Stomach smooth muscle (tissue), 2 donors: ENCODE measurements at regions not wholly inside any gene's neighbourhood (a gene's known extent, or its start where the extent isn't known, plus 50 kb on each side); places are given as distances from the start of the nearest gene placed in this dataset.

Experiments used
- H3K27ac ChIP-seq: one replicate; pipeline ENCODE4 v1.7.0; 2013; ENCODE audit warnings: mild to moderate bottlenecking, low read length, inconsistent platforms
- H3K27me3 ChIP-seq, 2 donors: one replicate each; pipeline ENCODE4 v1.7.0; 2013; ENCODE audit warnings: low read length in 2 of 2; ENCODE audit not compliant: insufficient read depth in 2 of 2, control insufficient read depth in 1 of 2
- H3K36me3 ChIP-seq, 2 donors: one replicate each; pipeline ENCODE4 v1.7.0; 2013; ENCODE audit warnings: low read length in 2 of 2; ENCODE audit not compliant: control insufficient read depth in 2 of 2, insufficient read depth in 2 of 2
- H3K4me1 ChIP-seq: one replicate; pipeline ENCODE4 v1.7.0; 2013; ENCODE audit warnings: low read length; ENCODE audit not compliant: control insufficient read depth, insufficient read depth
- H3K4me3 ChIP-seq, 2 donors: one replicate each; pipeline ENCODE4 v1.7.0; 2013; ENCODE audit warnings: low read length in 2 of 2
- H3K9ac ChIP-seq, 2 donors: one replicate each; pipeline ENCODE4 v1.7.0; 2013; ENCODE audit warnings: low read length in 2 of 2, mild to moderate bottlenecking in 1 of 2
- H3K9me3 ChIP-seq, 2 donors: one replicate each; pipeline ENCODE4 v1.7.0; 2013; ENCODE audit warnings: low read length in 2 of 2; ENCODE audit not compliant: control insufficient read depth in 2 of 2
- donor health status: healthy.
- donor health status: Pancreatic carcinoma.

DNA sequence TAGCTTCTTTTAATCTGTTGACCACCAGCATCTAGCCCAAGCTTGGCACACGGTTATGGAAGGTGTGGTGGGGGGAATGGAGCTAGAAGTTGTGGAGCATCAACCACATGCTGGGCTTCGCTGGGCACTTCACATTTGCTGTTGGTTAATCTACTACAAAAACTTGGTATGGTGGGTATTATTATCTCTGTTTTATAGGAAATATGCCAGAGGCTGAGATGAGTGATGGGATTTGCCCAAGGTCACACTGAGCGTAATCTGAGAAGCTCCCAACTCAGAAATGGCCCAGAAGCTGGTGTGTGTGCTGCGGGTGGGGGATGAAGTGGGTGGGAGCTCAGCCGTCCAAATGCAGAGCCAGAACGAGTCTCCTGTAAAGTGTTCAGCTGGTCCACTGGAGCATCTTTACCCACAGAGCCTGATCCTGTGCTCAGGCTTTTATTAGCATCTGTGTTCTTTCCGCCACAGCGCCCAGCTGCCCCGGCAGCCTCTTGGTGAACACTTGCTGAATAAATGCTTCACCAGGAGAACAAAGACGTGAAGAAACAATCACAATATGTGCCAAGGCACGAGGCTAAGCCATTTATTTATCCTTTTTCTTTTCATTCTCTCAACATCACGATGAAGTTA, 98.6 kb upstream of the JUN start:
- H3K27me3 ChIP-seq, result no peaks in the 10 kb centered on the region
- H3K4me3 ChIP-seq, result no peak overlapping the region
- peaks cover 21% of the 10 kb centered on the region for H3K4me1 ChIP-seq
- H3K27ac ChIP-seq, result no peak overlapping the region
- H3K36me3 ChIP-seq, result no peaks in the 10 kb centered on the region
- no peaks in the 10 kb centered on the region for H3K9me3 ChIP-seq
- no peak overlapping the region for H3K9ac ChIP-seq

DNA sequence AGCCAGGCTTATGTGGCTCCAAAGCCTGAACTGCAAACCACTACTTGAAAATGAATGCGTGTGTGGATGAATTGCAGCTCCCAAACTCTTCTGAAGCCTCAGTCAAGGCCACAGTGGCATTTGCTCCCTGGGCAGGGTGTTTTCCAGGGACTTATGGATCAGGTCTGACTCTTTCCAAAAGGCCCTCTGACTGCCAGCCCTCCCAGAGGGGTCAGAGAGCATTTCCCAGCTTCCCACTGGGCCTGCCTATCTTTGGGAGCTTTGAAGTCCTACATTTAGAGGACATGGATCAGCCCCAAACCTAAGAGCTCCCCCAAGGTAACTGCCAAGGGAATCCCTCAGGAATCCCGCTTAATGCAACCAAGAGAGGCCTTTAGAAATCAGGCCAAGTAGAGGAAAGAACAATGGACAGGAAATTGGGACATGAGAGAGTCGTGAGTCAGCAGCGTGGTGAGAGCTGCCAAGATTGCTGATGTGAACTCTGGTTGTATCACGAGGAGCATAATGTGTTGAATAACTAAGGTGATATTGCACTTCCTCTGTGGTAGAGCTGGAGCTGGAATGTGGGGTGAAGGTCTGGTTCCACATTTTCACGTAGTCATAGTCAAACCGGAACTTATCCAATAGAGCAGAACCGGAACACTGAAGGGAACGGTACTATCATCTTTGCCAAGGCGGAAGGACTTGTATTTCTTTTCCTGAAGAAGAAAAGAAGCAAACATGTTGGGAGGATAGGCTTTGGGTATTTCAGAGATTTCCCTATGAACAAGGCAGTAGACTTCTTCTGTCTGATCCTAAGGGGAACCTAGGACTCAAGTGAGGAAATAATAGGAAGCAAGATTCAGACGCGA, 99.4 kb upstream of the JUN start:
- H3K27me3 ChIP-seq, result no peaks in the 10 kb centered on the region
- H3K36me3 ChIP-seq, result no peaks in the 10 kb centered on the region
- no peak overlapping the region for H3K27ac ChIP-seq
- no peak overlapping the region for H3K4me3 ChIP-seq
- no peaks in the 10 kb centered on the region for H3K9me3 ChIP-seq
- H3K9ac ChIP-seq, result no peak overlapping the region
- H3K4me1 ChIP-seq, result peaks cover 21% of the 10 kb centered on the region

- Histone ChIP-seq H3K27me3 (no peaks in the 10 kb centered on the region), H3K9me3 (no peaks in the 10 kb centered on the region), H3K27ac (no peak overlapping the region), H3K9ac (no peak overlapping the region), H3K4me1 (peaks cover 21% of the 10 kb centered on the region), H3K36me3 (no peaks in the 10 kb centered on the region), H3K4me3 (no peak overlapping the region)
Measured at GRCh38 chr1:58883888-58884482, 100.1 kb upstream of the JUN start.

GRCh38 chr1:58884706-58885661, 101.1 kb upstream of the JUN start:
- Histone ChIP-seq H3K9ac (no peak overlapping the region), H3K4me1 (peaks cover 21% of the 10 kb centered on the region), H3K9me3 (no peaks in the 10 kb centered on the region), H3K27ac (peak overlapping the region; percentile 37), H3K36me3 (no peaks in the 10 kb centered on the region), H3K27me3 (no peaks in the 10 kb centered on the region), H3K4me3 (no peak overlapping the region)

DNA sequence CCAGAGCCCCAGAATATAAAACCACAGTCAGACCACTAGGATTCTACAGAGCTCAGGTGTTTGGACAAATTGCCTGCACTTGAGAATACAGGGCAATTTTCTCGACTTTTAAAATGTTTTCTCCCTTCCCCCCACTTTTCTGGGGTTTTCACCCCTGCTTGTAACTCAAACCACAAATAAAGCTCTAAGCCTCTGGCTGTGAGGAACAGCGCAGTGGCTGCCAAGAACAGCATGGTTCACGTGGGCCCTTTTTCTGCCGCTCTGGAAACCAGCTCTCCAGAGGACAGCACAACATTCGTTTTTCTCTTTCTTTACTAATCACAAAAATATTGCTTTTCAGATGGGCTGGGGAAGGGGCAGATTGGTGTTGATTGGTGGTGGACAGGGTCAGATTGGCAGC, 102.2 kb upstream of the JUN start:
- no peak overlapping the region for H3K4me3 ChIP-seq
- no peaks in the 10 kb centered on the region for H3K9me3 ChIP-seq
- peaks cover 21% of the 10 kb centered on the region for H3K4me1 ChIP-seq
- no peaks in the 10 kb centered on the region for H3K27me3 ChIP-seq
- H3K9ac ChIP-seq, result no peak overlapping the region
- H3K36me3 ChIP-seq, result no peaks in the 10 kb centered on the region
- H3K27ac ChIP-seq, result peak overlapping the region; percentile 11

DNA sequence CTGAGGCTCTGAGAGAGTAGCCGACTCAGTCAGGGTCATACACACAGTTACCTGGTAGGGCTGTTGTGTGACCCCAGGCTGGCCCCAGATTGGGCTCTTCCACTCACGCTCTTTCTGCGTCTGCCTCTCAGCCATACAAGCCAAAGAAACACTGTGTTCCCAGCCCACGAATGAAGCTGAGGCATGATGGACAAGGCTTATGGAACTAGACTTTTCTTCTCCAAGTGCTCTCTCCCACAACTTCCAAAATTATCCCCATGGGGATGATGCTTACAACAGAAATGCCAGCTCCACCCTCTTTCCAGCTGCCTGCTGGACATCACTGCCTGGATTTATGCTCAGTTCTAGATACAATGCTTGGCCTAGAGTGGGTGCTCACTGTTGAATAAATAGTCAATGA, 102.8 kb upstream of the JUN start:
- no peaks in the 10 kb centered on the region for H3K36me3 ChIP-seq
- no peak overlapping the region for H3K4me3 ChIP-seq
- H3K9ac ChIP-seq, result no peak overlapping the region
- H3K9me3 ChIP-seq, result no peaks in the 10 kb centered on the region
- peak overlapping the region; percentile 11 for H3K27ac ChIP-seq
- no peaks in the 10 kb centered on the region for H3K27me3 ChIP-seq
- peaks cover 21% of the 10 kb centered on the region for H3K4me1 ChIP-seq

- Histone ChIP-seq H3K4me3 (no peak overlapping the region), H3K27ac (peak overlapping the region; percentile 11), H3K27me3 (no peaks in the 10 kb centered on the region), H3K9ac (no peak overlapping the region), H3K36me3 (no peaks in the 10 kb centered on the region), H3K4me1 (peaks cover 21% of the 10 kb centered on the region), H3K9me3 (no peaks in the 10 kb centered on the region)
Measured at GRCh38 chr1:58887059-58887458, 103.2 kb upstream of the JUN start.

- Histone ChIP-seq H3K27me3 (no peaks in the 10 kb centered on the region), H3K4me1 (peaks cover 18% of the 10 kb centered on the region), H3K4me3 (no peak overlapping the region), H3K9me3 (no peaks in the 10 kb centered on the region), H3K36me3 (no peaks in the 10 kb centered on the region), H3K9ac (no peak overlapping the region), H3K27ac (no peak overlapping the region)
Measured at GRCh38 chr1:58888833-58889232, 105.0 kb upstream of the JUN start.

DNA sequence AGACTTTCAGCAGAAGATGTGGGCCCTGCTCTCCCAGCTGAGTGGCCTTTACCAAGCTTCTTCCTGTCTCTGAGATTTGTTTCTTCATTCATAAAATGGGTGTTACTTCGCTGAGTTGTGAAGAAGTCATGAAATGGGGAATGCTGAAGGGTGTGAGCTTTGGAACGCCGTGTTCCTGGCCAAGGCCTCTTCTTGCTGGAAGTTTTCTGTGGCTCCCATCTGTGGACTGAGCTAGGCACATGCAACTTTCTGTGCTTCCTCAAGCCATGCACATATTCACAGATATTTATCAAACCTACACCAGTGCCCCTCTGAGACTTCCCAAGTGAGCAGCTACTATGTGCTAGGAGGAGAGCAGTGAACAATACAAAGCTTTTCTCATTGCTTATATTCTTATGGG, 106.3 kb upstream of the JUN start:
- Histone ChIP-seq H3K4me1 (peaks cover 15% of the 10 kb centered on the region), H3K27ac (no peak overlapping the region), H3K4me3 (no peak overlapping the region), H3K9me3 (no peaks in the 10 kb centered on the region), H3K9ac (no peak overlapping the region), H3K27me3 (no peaks in the 10 kb centered on the region), H3K36me3 (no peaks in the 10 kb centered on the region)

DNA sequence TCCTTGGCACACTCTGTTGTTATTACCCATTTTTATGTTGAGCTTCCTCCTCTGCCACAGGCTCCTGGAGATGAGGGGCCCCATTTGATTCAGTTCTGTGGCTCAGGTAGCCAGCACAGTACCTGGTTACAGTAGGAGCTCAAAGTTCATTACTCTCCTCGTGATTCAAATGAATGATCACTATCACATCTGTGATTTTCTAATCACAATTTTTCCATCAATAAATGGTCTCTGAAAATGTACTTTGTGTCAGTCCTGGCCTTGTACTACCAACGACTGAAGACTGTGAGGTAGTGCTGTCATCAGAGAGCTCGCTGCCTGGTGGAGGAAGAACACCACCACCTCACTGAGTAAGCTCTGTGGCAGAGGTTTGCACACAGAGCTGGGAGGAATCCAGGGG, 106.8 kb upstream of the JUN start:
- Histone ChIP-seq H3K9ac (no peak overlapping the region), H3K9me3 (no peaks in the 10 kb centered on the region), H3K36me3 (no peaks in the 10 kb centered on the region), H3K27ac (no peak overlapping the region), H3K4me3 (no peak overlapping the region), H3K27me3 (no peaks in the 10 kb centered on the region), H3K4me1 (peaks cover 11% of the 10 kb centered on the region)
